Skeletal muscle tissue (tissue), 3 donors: ENCODE measurements at regions not wholly inside any gene's neighbourhood (a gene's known extent, or its start where the extent isn't known, plus 50 kb on each side); places are given as distances from the start of the nearest gene placed in this dataset.

Experiments used
- H3K27ac ChIP-seq: one replicate; pipeline ENCODE4 v1.7.0; 2013; ENCODE audit warnings: mild to moderate bottlenecking, low read depth, low read length, inconsistent platforms
- H3K27me3 ChIP-seq, 3 donors: one replicate each; pipeline ENCODE4 v1.7.0; 2013; ENCODE audit warnings: low read length in 3 of 3; ENCODE audit not compliant: control insufficient read depth in 3 of 3, insufficient read depth in 3 of 3
- H3K36me3 ChIP-seq, 3 donors: one replicate each; pipeline ENCODE4 v1.7.0; 2013; ENCODE audit warnings: low read length in 3 of 3; ENCODE audit not compliant: control insufficient read depth in 3 of 3, insufficient read depth in 3 of 3
- H3K4me1 ChIP-seq, 3 donors: one replicate each; pipeline ENCODE4 v1.7.0; 2013; ENCODE audit warnings: low read length in 3 of 3, mild to moderate bottlenecking in 3 of 3; ENCODE audit not compliant: control insufficient read depth in 3 of 3, insufficient read depth in 3 of 3
- H3K4me3 ChIP-seq, 3 donors: one replicate each; pipeline ENCODE4 v1.7.0; 2013; ENCODE audit warnings: low read length in 3 of 3
- H3K9ac ChIP-seq, 3 donors: one replicate each; pipeline ENCODE4 v1.7.0; 2013; ENCODE audit warnings: low read length in 3 of 3, mild to moderate bottlenecking in 3 of 3, moderate library complexity in 2 of 3, low read depth in 1 of 3
- H3K9me3 ChIP-seq, 3 donors: one replicate each; pipeline ENCODE4 v1.7.0; 2013; ENCODE audit warnings: low read length in 3 of 3; ENCODE audit not compliant: control insufficient read depth in 3 of 3
- donor health status: Osteomylitis.

DNA sequence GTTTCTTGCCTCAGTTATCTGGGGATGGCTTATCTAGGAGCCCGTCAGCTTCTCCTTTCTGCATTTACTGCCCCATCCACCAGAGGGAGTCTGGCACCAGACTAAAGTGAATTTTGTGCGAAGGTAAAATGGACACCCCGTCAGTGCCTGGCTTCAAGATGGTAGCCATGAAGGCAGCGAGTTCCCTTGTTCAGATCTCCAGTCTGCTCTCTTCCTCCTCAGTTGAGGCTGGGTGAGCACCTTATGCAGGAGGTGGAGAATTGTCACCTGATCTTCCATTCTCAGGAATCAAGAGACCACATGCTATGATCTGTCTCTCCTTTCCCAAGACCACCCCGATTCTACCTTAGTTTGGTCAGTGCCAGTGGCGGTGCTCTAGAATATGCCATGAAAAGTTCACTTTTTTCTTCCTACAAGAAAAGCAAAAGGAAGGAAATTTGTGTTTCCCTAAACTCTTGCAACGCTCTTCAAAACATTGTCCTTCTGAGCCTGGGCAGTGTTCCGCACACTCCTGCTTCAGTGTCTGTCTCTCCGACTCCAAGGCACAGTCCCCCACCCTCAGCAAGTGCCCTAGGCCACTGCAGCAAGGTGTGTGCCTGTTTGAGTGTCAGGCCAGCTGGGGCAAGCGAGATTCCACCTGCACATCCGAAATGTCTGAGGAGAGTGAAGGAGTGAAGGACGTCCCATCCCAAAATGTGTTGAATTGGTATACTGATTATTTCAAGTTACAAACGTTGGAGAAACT, 168.6 kb downstream of the SS18 start:
- Histone ChIP-seq H3K9me3 (no peaks in the 10 kb centered on the region), H3K27me3 (no peaks in the 10 kb centered on the region)

DNA sequence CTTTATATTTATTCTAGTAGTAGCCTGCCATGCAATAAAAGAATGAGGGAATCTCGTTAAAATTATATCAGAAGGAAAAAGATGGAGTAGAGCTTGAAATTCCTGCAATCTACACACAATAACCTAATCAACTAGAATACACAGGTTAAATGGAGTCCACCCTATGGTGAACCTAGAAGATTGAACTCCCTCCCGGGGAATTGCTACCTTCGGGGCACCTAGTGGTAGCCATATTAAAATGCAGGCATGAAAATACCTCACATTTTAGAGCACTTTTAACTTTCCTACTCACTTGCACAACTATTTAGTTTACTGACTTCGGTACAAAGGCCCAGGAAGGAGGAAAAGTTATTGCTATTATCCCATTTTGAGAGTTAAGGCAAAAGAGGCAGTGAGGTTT, 174.5 kb downstream of the SS18 start:
- no peak overlapping the region for H3K27ac ChIP-seq
- no peaks in the 10 kb centered on the region for H3K9me3 ChIP-seq
- no peak overlapping the region for H3K4me3 ChIP-seq
- H3K27me3 ChIP-seq: no peaks in the 10 kb centered on the region
- no peak overlapping the region for H3K9ac ChIP-seq
- no peaks in the 10 kb centered on the region for H3K36me3 ChIP-seq
- H3K4me1 ChIP-seq: no peaks in the 10 kb centered on the region

More for the DNA sequence above, 168.6 kb downstream of the SS18 start:
- no peak overlapping the region for H3K27ac ChIP-seq
- H3K9ac ChIP-seq: no peak overlapping the region
- no peak overlapping the region for H3K4me3 ChIP-seq
- H3K4me1 ChIP-seq: no peaks in the 10 kb centered on the region
- H3K36me3 ChIP-seq: no peaks in the 10 kb centered on the region

DNA sequence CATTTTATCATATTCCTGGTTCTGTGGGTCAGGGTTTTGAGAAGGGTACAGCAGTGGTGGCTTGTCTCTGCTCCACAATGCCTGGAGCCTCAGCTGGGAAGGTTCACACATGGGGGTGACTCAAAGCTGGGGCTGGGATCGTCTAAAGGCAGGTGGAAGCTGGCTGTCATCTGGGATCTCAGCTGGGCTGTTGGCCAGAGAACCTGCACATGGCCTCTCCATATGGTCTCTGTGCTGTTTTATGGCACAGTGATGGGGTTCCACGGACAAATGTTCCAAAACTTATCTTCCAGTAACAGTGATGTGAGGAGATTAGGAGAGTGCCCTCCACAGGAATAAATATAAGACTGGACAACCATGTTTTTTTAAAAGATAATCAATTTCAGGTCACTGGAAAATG, 191.4 kb downstream of the SS18 start:
- H3K4me3 ChIP-seq: no peak overlapping the region
- H3K27ac ChIP-seq: no peak overlapping the region
- peaks cover 0 to 7% (median 0%) of the 10 kb centered on the region in 3 donors for H3K9me3 ChIP-seq
- peaks cover 0 to 3% (median 0%) of the 10 kb centered on the region in 3 donors for H3K4me1 ChIP-seq
- H3K36me3 ChIP-seq: no peaks in the 10 kb centered on the region
- no peaks in the 10 kb centered on the region for H3K27me3 ChIP-seq
- no peak overlapping the region for H3K9ac ChIP-seq

DNA sequence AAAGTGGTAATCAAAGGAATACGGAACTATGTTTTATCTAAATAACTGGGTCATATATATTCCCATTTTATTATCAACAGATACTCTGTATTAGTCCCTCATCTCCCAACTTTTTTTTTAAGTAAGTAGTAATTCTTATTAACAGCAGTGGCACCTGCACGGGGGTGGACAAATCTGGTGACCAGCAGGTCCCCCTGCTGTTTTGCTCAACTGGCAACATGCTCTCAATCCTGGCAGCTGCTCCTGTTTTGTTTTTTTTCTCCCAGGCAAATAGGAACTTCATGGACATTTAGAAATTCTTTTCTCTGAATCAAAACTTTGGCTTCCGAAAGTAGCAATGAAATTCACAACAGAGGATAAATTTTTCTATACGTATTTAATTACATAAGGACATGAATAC, 193.5 kb downstream of the SS18 start:
- no peak overlapping the region for H3K4me3 ChIP-seq
- H3K27me3 ChIP-seq: no peaks in the 10 kb centered on the region
- no peak overlapping the region for H3K9ac ChIP-seq
- H3K27ac ChIP-seq: no peak overlapping the region
- H3K9me3 ChIP-seq: peaks cover 0 to 7% (median 0%) of the 10 kb centered on the region in 3 donors
- H3K4me1 ChIP-seq: peaks cover 0 to 3% (median 0%) of the 10 kb centered on the region in 3 donors
- no peaks in the 10 kb centered on the region for H3K36me3 ChIP-seq

DNA sequence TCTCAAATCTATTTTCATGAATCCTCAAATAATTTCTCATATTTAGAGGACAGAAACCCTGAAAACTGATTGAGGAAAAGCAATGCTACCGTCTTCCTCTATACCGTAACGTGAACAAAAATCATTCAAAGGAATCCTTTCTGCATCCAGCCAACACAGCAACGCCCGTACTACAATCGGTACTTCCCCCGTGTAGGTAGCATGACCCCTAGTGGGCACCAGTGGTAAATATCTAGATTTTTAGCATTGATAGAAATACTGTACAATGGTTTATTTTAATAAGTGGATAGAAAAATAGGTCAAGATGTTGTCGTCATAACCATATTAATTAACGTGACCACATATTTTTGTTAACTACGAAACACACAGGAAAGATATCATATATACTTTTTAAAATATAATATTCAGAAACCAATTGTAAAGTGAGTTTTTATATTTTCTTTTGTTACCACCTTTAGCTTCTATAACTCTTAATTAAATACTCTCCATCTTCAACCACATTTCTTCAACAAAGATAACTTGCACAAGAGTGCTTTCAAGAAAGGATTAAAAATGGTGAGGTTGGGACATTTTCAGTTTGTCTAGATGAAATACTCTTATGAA, 194.1 kb downstream of the SS18 start:
- H3K27ac ChIP-seq: no peak overlapping the region
- no peak overlapping the region for H3K4me3 ChIP-seq
- H3K9me3 ChIP-seq: peaks cover 0 to 7% (median 0%) of the 10 kb centered on the region in 3 donors
- H3K27me3 ChIP-seq: no peaks in the 10 kb centered on the region
- no peak overlapping the region for H3K9ac ChIP-seq
- no peaks in the 10 kb centered on the region for H3K36me3 ChIP-seq
- H3K4me1 ChIP-seq: peaks cover 0 to 3% (median 0%) of the 10 kb centered on the region in 3 donors

DNA sequence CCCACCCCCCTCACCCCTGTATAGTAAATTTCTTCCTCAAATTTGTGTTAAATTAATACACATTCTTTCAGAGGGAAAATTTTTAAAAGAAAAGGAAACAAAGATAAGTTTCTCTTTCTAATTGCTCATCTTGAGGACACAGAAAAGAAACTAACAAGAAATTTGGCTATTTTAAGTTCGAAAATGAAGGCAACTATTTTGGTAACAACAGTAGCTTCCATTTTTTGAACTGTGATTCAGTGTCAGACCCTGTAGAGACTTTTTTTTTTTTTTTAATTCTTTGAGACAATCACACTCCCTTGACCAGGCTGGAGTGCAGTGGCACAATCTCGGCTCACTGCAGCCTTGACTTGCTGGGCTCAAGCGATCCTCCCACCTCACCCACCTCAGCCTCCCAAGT, 194.9 kb downstream of the SS18 start:
- no peaks in the 10 kb centered on the region for H3K27me3 ChIP-seq
- H3K4me1 ChIP-seq: peaks cover 0 to 3% (median 0%) of the 10 kb centered on the region in 3 donors
- H3K9ac ChIP-seq: no peak overlapping the region
- no peaks in the 10 kb centered on the region for H3K36me3 ChIP-seq
- H3K27ac ChIP-seq: no peak overlapping the region
- no peak overlapping the region for H3K4me3 ChIP-seq
- H3K9me3 ChIP-seq: peaks cover 0 to under 1% (median 0%) of the 10 kb centered on the region in 3 donors

DNA sequence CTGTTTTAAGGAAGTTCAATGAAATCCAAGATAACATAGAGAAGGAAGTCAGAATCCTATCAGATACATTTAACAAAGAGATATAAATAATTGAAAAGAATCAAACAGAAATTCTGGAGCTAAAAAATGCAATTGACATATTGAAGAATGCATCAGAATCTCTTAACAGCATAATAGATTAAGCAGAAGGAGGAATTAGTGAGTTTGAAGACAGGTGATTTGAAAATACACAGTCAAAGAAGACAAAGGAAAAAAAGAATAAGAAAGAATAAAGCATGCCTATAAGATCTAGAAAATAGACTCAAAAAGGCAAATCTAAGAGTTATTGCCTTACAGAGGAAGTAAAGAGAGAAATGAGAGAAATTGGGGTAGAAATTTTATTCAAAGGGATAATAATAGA, 204.1 kb downstream of the SS18 start:
- Histone ChIP-seq H3K9me3 (no peaks in the 10 kb centered on the region), H3K4me1 (no peaks in the 10 kb centered on the region)

DNA sequence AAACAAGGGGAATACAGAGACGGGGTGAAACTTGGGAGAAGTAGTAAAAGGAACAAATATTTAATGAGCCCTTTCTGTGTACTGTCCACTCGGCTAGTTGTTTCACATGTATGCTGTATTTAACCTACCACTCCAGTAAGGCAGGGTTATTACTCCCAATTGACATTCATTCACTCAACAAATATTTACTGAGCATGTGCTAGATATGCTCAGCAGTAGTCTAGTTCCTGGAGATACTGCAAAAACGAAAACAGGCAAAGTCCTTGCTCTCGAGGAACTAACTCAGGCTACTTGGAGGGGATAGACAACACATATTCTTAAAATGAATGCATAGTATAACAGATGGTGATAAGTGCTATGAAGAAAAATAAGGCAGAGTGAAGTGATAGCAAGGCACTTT, 207.3 kb downstream of the SS18 start:
- H3K36me3 ChIP-seq: no peaks in the 10 kb centered on the region
- H3K27me3 ChIP-seq: no peaks in the 10 kb centered on the region
- H3K4me1 ChIP-seq: no peaks in the 10 kb centered on the region
- H3K4me3 ChIP-seq: no peak overlapping the region
- H3K9me3 ChIP-seq: no peaks in the 10 kb centered on the region
- H3K27ac ChIP-seq: no peak overlapping the region
- no peak overlapping the region for H3K9ac ChIP-seq

More for the DNA sequence above, 204.1 kb downstream of the SS18 start:
- Histone ChIP-seq H3K4me3 (no peak overlapping the region), H3K27me3 (no peaks in the 10 kb centered on the region), H3K27ac (no peak overlapping the region), H3K36me3 (no peaks in the 10 kb centered on the region), H3K9ac (no peak overlapping the region)

DNA sequence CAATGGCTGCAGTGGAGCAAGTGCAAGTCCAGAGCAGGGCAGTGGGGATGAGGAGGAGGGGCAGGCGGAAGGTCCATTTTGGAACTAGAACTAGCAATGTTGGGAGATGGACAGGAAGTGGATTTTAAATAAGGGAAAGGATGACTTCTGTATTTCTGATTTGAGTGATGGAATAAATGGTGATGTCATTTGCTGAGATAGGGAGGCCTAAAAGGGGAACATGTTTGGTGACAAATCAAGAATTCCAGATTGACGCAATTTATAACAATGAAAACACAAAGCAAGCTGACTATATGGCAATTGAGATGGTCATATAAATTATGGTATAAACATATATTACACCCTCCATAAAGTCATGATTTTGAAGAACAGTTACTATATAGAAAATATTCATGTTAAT, 209.3 kb downstream of the SS18 start:
- H3K4me1 ChIP-seq: no peaks in the 10 kb centered on the region

DNA sequence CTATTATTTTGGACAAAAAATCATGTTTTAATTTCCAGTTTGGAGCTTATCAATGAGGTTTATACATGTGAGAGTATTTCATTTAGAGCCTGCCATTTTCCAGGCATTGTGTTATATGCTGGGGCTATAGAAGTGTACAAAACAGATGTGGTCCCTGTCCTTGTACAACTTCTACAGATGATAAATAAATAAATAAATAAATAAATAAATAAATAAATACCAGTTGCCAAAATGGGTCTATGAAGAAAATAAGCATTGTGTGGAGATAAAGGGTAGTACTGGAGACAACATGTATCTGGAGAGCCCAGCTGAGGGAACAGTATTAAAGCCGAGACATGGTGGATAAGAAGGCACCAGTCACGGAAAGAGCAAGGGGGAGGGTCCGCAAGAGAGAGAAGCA, 210.0 kb downstream of the SS18 start:
- no peaks in the 10 kb centered on the region for H3K9me3 ChIP-seq
- H3K4me1 ChIP-seq: no peaks in the 10 kb centered on the region
- H3K27me3 ChIP-seq: no peaks in the 10 kb centered on the region
- no peak overlapping the region for H3K4me3 ChIP-seq
- no peak overlapping the region for H3K9ac ChIP-seq
- H3K36me3 ChIP-seq: no peaks in the 10 kb centered on the region
- no peak overlapping the region for H3K27ac ChIP-seq

More for the DNA sequence above, 209.3 kb downstream of the SS18 start:
- Histone ChIP-seq H3K36me3 (no peaks in the 10 kb centered on the region), H3K27ac (no peak overlapping the region), H3K4me3 (no peak overlapping the region), H3K27me3 (no peaks in the 10 kb centered on the region), H3K9me3 (no peaks in the 10 kb centered on the region), H3K9ac (no peak overlapping the region)
